AG09319 (cell line): ENCODE measurements at regions not wholly inside any gene's neighbourhood (a gene's known extent, or its start where the extent isn't known, plus 50 kb on each side); places are given as distances from the start of the nearest gene placed in this dataset.

ENCODE experiments used
- DNase-seq: peaks from one replicate; pipeline ENCODE4 v3.0.0-alpha.2; 2010; ENCODE audit warnings: low read depth; ENCODE audit errors: extremely low read depth
- TF ChIP-seq, protein P1 (sequence below): IDR thresholded peaks from 2 replicates; pipeline ENCODE4 v1.5.1; 2011; ENCODE audit warnings: low read depth, mild to moderate bottlenecking, inconsistent platforms, low read length, moderate library complexity

DNA sequence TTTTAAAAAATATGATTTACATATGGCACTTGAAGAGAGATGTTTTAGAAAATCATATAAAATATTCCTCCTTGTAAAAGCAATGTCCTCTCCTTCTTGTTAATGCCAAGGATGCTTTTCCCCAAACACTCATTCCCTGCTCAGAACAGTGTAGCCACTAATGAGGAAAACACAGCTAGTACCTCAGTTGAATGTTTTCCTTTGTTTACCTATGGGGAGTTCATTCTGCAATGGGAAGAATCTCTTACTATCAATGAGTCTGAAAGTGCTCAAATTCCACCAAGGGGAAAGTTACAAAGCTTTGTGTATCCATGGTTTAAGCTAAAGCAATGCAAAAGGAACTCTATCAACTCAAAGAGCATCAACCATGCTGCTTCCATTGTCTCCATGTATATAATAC is 221.9 kb upstream of the ADGRL2 start:
- no peak for DNase-seq
- TF ChIP-seq, protein P1, sequence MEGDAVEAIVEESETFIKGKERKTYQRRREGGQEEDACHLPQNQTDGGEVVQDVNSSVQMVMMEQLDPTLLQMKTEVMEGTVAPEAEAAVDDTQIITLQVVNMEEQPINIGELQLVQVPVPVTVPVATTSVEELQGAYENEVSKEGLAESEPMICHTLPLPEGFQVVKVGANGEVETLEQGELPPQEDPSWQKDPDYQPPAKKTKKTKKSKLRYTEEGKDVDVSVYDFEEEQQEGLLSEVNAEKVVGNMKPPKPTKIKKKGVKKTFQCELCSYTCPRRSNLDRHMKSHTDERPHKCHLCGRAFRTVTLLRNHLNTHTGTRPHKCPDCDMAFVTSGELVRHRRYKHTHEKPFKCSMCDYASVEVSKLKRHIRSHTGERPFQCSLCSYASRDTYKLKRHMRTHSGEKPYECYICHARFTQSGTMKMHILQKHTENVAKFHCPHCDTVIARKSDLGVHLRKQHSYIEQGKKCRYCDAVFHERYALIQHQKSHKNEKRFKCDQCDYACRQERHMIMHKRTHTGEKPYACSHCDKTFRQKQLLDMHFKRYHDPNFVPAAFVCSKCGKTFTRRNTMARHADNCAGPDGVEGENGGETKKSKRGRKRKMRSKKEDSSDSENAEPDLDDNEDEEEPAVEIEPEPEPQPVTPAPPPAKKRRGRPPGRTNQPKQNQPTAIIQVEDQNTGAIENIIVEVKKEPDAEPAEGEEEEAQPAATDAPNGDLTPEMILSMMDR: no peak

DNA sequence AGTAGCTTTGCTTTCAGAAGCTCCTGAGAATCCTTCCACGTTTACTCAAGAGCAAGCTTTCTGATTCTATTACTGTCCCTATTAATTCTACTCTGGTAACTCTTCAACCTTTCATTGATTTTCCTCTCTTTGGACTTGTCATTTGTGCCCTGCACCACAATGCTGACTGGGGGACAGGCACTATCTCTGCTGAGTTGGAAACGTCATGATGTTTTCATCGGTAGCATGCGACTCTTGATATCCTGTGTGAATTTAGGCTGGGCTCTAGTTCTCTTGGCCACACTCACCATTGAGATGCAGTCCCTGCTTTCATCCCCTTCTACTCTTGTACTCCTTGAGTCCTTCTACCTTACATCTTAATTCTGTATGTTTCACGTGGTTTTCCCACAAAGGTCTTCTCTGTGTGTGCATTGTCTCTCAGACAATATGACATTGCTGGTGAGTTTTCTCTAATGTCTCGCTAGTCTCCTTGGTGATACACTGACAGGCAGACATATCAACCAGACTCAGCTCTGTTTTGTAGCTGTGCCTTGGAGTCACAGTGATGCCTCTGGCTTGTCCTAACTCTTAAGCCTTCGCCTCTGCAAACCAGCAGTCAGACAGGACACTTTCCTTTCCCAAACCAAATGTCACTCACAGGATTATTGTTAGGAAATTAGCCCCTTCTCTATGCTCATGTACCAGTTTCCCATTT is 223.6 kb upstream of the ADGRL2 start:
- TF ChIP-seq, protein P1: no peak
- no peak for DNase-seq

DNA sequence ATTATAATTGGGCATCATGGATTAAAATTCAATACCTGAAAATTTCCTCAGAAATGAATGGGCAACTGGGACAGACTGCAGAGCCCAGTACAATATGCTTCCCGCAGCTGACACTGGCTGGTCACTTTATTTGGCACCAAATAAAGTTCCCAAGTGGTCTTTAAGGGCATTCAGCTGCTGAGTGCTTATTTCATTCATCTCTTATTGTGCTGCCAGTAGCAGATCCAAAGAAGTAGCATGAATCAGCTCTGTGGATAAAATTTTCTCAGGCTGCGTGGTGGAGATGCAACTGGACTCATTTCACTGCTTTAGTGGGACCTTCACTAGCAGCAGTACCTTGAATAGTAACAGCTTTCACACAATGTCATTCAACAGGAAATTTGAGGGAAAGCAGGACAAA is 226.3 kb upstream of the ADGRL2 start:
- TF ChIP-seq, protein P1: no peak
- no peak for DNase-seq

DNA sequence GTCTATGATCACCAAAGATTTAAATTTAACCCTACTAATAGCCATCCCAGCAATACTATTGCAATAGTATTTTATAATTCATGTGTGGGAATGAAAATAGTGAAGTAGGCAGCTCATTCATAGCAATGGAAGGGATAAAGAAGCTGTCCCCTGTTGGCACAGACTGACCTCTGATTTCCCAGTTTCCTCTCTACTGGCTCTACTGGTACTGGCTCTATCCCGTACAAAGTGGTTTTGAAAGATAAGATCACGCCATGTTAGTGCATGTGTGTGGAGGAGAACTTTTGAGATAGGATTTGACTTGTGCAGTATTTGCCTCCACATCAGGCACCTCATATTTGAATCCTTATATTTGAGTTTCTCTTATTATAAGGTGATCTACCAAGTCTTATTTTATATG is 227.3 kb upstream of the ADGRL2 start:
- DNase-seq: no peak
- TF ChIP-seq, protein P1: no peak

DNA sequence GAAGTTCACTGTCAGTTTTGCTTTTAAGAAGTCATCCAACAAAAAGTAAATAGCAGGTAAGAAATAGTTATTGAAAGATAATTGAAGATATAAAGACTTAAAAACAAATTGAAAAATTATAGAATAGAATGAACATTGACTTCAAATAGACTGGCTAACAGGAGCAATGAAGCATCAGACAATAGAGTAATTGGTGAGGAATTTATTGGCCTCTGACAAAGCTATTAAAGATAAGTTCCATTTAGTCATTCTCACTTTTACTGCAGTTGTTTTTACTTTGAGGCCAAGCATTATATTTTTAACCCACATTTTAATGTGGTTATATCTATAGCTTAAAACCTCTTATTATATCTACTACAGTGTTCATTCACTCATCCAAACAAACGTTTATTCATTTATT is 228.8 kb upstream of the ADGRL2 start:
- no peak for DNase-seq
- TF ChIP-seq, protein P1: no peak

DNA sequence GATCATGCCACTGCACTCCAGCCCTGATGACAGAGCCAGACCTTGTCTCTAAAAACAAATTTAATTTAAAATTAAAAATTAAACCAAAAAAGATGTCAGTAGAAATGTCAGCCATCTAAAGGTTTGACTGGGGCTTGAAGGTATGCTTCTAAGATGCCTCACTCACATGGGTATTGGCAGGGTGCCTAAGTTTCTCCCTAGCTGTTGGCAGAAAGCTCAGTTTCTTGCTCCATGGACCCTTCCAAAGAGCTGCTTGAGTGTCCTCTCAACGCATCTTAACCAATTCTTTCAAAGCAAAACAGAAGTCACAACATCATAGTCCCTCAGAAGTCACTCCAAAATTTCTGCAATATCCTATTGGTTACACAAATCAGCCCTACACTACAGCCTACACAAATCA is 231.0 kb upstream of the ADGRL2 start:
- no peak for DNase-seq
- TF ChIP-seq, protein P1: no peak

DNA sequence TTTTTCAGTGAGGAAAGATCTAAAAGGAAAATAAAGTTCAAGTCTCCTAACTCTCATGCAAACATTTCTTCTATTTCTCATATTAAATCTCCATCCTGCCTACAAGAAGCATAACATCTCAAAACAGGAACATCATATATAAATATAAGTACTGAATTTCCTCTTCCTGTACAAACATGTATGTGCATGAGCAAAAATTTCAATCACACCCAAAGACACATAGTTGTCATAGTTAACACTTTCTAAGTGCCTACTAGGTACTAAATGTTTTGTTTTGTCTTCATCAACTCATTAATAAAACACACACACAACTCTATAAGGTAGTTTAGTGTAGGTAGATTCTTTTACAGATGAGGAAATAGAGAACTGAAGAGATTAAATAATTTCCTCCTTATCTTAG is 237.1 kb upstream of the ADGRL2 start:
- TF ChIP-seq, protein P1: no peak
- no peak for DNase-seq
